Hematopoietic multipotent progenitor cell treated with erythropoietin and hydrocortisone succinate and interleukin-3 and kit ligand, for 17 days (in vitro differentiated cells): ENCODE measurements at regions not wholly inside any gene's neighbourhood (a gene's known extent, or its start where the extent isn't known, plus 50 kb on each side); places are given as distances from the start of the nearest gene placed in this dataset.

Source experiments
- DNase-seq: peaks from one replicate; pipeline ENCODE4 v3.0.0-alpha.2; 2015; ENCODE audit warnings: low spot score

GRCh38 chr13:31896427-31896826 lies 135.1 kb upstream of the FRY start:
- no peak for DNase-seq

GRCh38 chr13:31898378-31899071 lies 133.0 kb upstream of the FRY start:
- no peak for DNase-seq

DNA sequence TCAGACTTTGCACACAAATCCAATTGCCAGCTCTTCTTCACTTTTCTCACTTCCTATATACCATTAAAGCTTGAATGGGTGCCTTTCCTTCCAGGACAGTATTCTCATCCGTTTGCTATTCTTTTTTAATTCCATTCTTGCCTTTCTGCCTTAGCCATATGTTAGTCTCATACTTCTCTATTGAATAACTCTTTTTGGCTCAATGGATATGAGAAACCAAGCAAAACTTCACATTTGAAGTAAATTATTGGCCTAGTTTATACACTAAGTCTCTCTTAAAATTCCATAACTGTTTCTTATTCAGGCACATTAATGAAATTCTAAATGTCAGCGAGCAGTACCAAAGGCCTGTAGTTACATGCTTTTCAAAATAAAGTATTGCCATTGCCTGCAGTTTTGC lies 129.6 kb upstream of the FRY start:
- DNase-seq: no peak

DNA sequence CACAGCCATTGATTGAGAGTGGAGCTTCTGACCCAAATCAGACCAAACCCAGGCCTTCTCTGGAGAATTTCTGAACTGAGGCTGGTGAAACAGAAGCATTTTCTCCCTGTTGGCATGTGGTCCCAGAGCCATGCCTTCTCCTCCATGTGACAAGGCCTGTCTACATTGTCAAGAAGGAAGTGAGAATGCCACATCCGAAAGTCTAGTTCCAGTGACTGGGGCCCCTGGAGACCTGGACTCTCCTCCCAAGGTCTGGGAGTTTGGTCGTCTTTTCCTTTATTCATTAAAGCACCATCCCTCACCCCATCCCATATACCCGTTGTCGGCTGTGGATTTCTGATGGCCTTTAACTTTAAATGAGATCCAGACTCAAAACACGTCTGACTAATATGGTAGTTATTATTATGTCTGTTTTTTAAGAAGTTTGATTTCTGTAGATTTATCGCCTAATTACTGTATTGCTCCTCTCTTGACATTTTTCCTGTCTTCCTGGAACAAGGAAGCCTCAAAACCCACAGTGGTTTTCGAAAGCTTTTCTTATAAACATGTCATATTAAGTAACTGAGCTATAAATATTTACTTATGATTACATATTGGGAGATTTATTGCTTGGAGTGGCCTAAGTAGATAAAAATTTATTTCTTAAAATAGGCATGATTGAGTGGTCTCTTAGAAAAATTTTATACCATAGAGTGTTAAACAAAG lies 128.3 kb upstream of the FRY start:
- no peak for DNase-seq

GRCh38 chr13:31904941-31905824 lies 126.4 kb upstream of the FRY start:
- DNase-seq: no peak

DNA sequence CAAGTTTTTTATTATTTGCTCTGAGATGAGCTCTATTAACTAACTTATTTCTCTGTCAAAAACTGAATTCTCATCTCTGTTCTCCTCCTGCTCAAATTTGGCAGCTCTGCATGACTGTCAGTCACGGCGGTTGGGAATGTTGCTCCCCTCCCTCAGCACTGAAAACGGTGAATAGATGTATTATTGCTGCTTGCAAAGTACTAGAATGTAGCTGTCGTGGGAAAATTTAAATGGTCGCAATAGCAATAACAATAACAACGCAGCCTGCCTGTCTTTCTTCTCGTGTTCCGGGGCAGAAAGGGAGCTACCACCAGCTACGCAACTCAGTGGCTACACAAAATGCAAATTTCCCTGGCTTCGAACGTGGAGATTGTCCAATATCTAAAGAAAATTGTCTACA lies 125.6 kb upstream of the FRY start:
- DNase-seq: no peak

DNA sequence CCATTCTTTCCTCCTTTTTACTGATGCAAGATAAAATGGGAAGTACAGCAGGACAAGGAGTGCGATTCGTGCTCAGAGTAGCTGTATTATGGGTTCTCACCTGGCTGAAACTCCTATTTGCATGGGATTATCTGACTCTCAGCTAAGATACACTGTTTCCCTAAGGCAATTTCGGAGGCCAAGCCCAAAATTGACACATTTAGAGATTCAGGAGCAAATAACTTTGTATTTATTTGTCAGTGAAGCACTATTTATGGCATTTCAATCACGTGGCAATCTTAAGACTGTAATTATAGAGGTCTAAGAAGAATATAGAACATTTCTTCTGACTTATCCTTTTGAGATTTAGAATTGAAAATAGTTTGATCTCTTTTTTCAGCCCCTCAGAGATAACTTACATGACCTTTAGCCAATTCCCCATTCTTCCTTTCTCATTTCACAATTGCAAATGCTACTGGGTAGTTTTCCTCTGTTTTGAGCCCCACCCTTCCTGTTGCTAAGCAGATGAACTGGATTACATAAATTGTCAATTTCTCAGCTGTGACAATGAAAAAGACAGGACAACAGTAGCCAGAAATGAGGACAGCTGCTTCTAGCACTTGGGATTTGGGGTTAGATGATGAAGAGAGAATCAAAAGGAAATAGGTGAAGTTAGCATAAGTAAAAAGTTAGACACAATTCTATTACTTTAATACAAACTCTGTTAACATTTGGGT lies 122.7 kb upstream of the FRY start:
- DNase-seq: no peak

DNA sequence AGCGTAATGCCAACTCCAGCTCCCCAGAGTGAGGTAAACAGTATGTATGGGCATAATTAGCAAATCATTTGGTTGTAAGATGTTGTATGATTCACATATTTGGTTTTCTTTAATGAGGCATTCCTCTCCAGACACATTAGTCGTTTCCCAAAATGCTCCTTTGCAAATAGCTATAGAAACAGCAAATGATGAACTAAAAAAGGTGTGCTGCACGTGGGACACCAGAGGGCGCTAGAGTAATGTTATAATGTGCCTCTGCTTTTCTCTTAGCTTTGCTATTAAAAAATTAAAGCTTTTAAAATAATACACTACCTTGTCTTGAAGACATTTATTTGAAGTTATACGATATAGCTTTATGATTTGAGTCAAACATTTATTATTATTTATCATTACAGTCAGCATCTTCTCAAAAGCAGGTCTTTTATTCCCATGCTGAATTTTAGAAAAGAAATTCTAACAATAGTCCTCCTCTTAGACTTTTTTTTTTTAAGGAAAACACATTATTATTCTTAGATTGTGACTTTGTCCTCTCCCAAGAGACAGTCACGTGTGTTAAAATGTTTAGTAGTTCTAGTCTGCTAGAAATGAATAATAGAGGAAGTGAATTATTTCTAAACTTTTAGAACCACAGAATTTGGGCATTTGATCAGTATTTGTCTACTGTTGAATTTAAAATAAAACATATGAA lies 121.6 kb upstream of the FRY start:
- peak; percentile 61 for DNase-seq

DNA sequence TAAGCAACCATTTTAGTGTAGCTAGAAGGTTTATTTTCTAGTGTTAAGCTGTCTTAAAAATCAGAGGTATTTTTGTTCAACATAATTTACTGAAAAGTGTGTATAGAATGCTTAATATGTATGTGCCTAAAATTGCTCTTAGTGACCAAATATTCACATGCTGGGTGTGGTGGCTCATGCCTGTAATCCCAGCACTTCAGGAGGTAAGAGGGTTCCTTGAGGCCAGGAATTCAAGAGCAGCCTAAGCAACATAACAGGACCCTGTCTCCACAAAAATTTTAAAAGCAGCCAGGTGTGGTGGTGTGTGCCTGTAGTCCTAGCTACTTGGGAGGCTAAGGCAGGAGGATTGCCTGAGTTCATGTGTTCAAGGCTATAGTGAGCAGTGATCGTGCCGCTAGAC lies 120.9 kb upstream of the FRY start:
- no peak for DNase-seq

DNA sequence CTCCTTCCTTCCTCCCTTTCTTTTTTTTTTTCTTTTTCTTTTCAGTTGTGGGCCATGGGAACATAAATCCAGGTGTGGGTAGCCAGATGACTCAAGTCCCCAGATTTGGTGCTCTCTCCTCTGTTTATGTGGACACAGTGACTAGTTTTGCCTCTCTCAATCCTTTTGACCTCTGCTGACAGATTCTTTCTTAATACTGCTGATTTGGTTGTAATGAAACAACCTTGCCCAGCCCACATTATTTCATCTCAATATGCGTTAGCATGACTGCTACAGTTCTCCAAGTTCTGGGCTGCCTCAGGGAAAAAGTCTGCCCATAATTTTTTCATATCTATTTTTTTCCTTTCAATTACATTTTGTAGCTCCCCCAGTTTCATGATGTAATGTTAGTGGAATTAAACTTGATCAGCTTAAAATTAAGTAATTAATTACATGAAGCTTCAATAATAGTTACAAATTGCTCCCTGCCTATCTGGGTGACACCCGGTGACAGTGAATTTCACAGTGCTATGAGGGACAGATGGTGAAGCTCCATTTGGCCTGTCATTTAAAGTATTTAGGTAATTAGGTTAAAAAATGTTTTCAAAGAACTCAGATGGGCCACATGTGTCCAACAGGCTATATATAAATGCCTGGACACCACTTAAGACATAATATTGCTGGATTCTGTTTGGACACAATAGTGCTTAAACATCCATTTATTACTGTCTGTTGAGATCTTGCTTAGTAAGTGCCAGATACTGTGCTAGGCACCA lies 118.8 kb upstream of the FRY start:
- no peak for DNase-seq

GRCh38 chr13:31913459-31913858 lies 118.1 kb upstream of the FRY start:
- DNase-seq: no peak

- DNase-seq: no peak
Observed at GRCh38 chr13:31914843-31915242, 116.7 kb upstream of the FRY start.

- no peak for DNase-seq
Observed at GRCh38 chr13:31918707-31919106, 112.9 kb upstream of the FRY start.

DNA sequence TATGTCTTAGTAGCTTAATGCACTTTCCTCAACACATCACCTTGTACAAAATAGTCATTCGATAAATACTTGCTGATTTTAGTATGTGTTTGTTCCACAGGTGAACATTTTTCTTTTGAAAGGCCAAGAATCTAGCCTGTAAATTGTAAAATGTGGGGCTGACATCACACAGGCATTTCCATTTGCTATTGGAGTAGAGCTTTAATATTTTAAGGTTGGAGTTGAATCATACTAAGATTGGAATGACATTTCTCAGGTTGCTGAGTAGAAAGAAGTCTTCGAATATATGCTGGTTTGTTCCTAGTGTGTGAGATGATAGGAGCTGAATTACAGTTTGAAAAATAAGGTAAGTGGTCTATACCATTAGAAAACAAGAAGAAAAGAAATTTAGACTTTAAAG lies 112.3 kb upstream of the FRY start:
- DNase-seq: no peak

- no peak for DNase-seq
Observed at GRCh38 chr13:31919971-31920726, 111.4 kb upstream of the FRY start.

GRCh38 chr13:31920727-31921100 lies 110.9 kb upstream of the FRY start:
- no peak for DNase-seq

DNA sequence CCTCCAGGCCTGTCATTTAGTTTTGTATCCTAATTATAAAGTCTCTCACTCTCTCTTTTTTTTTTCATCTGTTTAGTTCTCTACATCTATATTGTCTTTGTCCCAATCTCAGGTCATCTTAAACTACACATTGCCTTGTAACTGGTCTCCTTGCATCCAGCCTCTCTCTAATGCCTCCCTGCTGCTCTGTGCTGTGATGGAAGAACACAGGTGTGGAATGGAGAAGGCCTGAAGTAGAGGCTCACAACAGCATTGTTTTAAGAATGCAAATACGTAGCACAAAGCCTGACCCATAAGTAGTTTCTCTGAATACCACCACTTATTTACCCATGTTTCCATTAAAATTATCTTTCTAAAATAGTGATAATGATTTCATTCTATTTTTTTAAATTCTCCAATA lies 108.8 kb upstream of the FRY start:
- no peak for DNase-seq

GRCh38 chr13:31923134-31923763 lies 108.3 kb upstream of the FRY start:
- no peak for DNase-seq

- no peak for DNase-seq
Observed at GRCh38 chr13:31925079-31925478, 106.5 kb upstream of the FRY start.

- no peak for DNase-seq
Observed at GRCh38 chr13:31927219-31927653, 104.3 kb upstream of the FRY start.
